ENCODE measurements at regions not wholly inside any gene's neighbourhood (a gene's known extent, or its start where the extent isn't known, plus 50 kb on each side); places are given as distances from the start of the nearest gene placed in this dataset.

- H3K27me3 ChIP-seq: no peaks in the 10 kb centered on the region
- H3K27ac ChIP-seq: no peak overlapping the region
- H3K36me3 ChIP-seq: no peaks in the 10 kb centered on the region
- no peaks in the 10 kb centered on the region for H3K4me1 ChIP-seq
- no peaks in the 10 kb centered on the region for H3K9me3 ChIP-seq
- no peak overlapping the region for H3K4me3 ChIP-seq
- ATAC-seq (no peak), DNase-seq (no peak)
- in situ Hi-C loops (cut with MboI; ENCODE audit: low sequenced_read_pairs in 4 of 4): no loop called here
- intact Hi-C loops (cut with DNase I; ENCODE audit: low total_unique reads): no loop called here
- TF ChIP-seq POLR2A (IDR thresholded peaks at IDR 0.05) (no peak), CTCF (IDR thresholded peaks at IDR 0.05 in 4 of 5, conservative IDR thresholded peaks at IDR 0.05 in 1 of 5) (no peak)
Observed at GRCh38 chr2:220104871-220105351, 477.5 kb downstream of the SLC4A3 start.

- Histone ChIP-seq H3K27ac (no peak overlapping the region), H3K4me3 (no peak overlapping the region), H3K9me3 (no peaks in the 10 kb centered on the region), H3K4me1 (no peaks in the 10 kb centered on the region), H3K36me3 (no peaks in the 10 kb centered on the region), H3K27me3 (no peaks in the 10 kb centered on the region)
- no peak for DNase-seq
- in situ Hi-C loops (cut with MboI; ENCODE audit: low sequenced_read_pairs in 4 of 4) (no loop called here), intact Hi-C loops (cut with DNase I; ENCODE audit: low total_unique reads) (no loop called here)
- no peak for TF ChIP-seq POLR2A (IDR thresholded peaks at IDR 0.05)
- no peak for ATAC-seq
Observed at GRCh38 chr2:220106065-220106464, 478.6 kb downstream of the SLC4A3 start.

- DNase-seq (no peak), ATAC-seq (no peak)
- intact Hi-C loops (cut with DNase I; ENCODE audit: low total_unique reads): no loop called here
- no peaks in the 10 kb centered on the region for H3K27me3 ChIP-seq
- TF ChIP-seq POLR2A (IDR thresholded peaks at IDR 0.05) (no peak), CTCF (IDR thresholded peaks at IDR 0.05 in 4 of 5, conservative IDR thresholded peaks at IDR 0.05 in 1 of 5) (no peak)
- H3K27ac ChIP-seq: no peak overlapping the region
- H3K36me3 ChIP-seq: no peaks in the 10 kb centered on the region
- no peak overlapping the region for H3K4me3 ChIP-seq
- in situ Hi-C loops (cut with MboI; ENCODE audit: low sequenced_read_pairs in 4 of 4): no loop called here
- H3K9me3 ChIP-seq: no peaks in the 10 kb centered on the region
- H3K4me1 ChIP-seq: no peaks in the 10 kb centered on the region
Observed at GRCh38 chr2:220107380-220107791, 480.0 kb downstream of the SLC4A3 start.

- TF ChIP-seq POLR2A (IDR thresholded peaks at IDR 0.05) (no peak), CTCF (IDR thresholded peaks at IDR 0.05 in 4 of 5, conservative IDR thresholded peaks at IDR 0.05 in 1 of 5) (no peak)
Observed at GRCh38 chr2:220114443-220114842, 487.0 kb downstream of the SLC4A3 start.

GRCh38 chr2:220117025-220117424, 489.6 kb downstream of the SLC4A3 start:
- ATAC-seq: no peak
- in situ Hi-C loops (cut with MboI; ENCODE audit: low sequenced_read_pairs in 4 of 4): no loop called here
- H3K9me3 ChIP-seq: no peaks in the 10 kb centered on the region
- intact Hi-C loops (cut with DNase I; ENCODE audit: low total_unique reads): no loop called here
- H3K27ac ChIP-seq: no peak overlapping the region
- no peak for DNase-seq
- H3K36me3 ChIP-seq: no peaks in the 10 kb centered on the region
- no peaks in the 10 kb centered on the region for H3K4me1 ChIP-seq
- no peaks in the 10 kb centered on the region for H3K27me3 ChIP-seq
- no peak overlapping the region for H3K4me3 ChIP-seq
- TF ChIP-seq POLR2A (IDR thresholded peaks at IDR 0.05): no peak
- no peak for TF ChIP-seq CTCF (IDR thresholded peaks at IDR 0.05 in 4 of 5, conservative IDR thresholded peaks at IDR 0.05 in 1 of 5)

More at GRCh38 chr2:220114443-220114842, 487.0 kb downstream of the SLC4A3 start:
- Histone ChIP-seq H3K9me3 (no peaks in the 10 kb centered on the region), H3K36me3 (no peaks in the 10 kb centered on the region), H3K4me1 (no peaks in the 10 kb centered on the region), H3K27ac (no peak overlapping the region), H3K4me3 (no peak overlapping the region), H3K27me3 (no peaks in the 10 kb centered on the region)
- intact Hi-C loops (cut with DNase I; ENCODE audit: low total_unique reads): no loop called here
- in situ Hi-C loops (cut with MboI; ENCODE audit: low sequenced_read_pairs in 4 of 4): no loop called here
- DNase-seq (no peak), ATAC-seq (no peak)

Measured in gastrocnemius medialis (tissue), 4 donors.